NCI-H226 (cell line): ENCODE measurements at regions not wholly inside any gene's neighbourhood (a gene's known extent, or its start where the extent isn't known, plus 50 kb on each side); places are given as distances from the start of the nearest gene placed in this dataset.

Source experiments
- DNase-seq: peaks from one replicate; pipeline ENCODE4 v3.0.0-alpha.2; 2015

GRCh38 chr3:25266677-25267076, 161.4 kb upstream of the RARB start:
- no peak for DNase-seq

- DNase-seq = no peak
Observed at GRCh38 chr3:25272090-25272489, 156.0 kb upstream of the RARB start.

GRCh38 chr3:25273582-25274171, 154.4 kb upstream of the RARB start:
- no peak for DNase-seq

- no peak for DNase-seq
Observed at GRCh38 chr3:25277503-25277902, 150.6 kb upstream of the RARB start.

- DNase-seq = no peak
Observed at GRCh38 chr3:25281041-25281731, 146.9 kb upstream of the RARB start.

- DNase-seq = no peak
Observed at GRCh38 chr3:25281732-25282126, 146.3 kb upstream of the RARB start.

GRCh38 chr3:25283613-25284012, 144.4 kb upstream of the RARB start:
- DNase-seq = no peak

- DNase-seq = no peak
Observed at GRCh38 chr3:25284249-25284648, 143.8 kb upstream of the RARB start.

- DNase-seq = no peak
Observed at GRCh38 chr3:25287291-25287884, 140.7 kb upstream of the RARB start.

- DNase-seq = no peak
Observed at GRCh38 chr3:25288413-25288812, 139.7 kb upstream of the RARB start.

- DNase-seq = no peak
Observed at GRCh38 chr3:25289156-25289555, 138.9 kb upstream of the RARB start.

- no peak for DNase-seq
Observed at GRCh38 chr3:25289663-25290062, 138.4 kb upstream of the RARB start.

- no peak for DNase-seq
Observed at GRCh38 chr3:25291481-25291905, 136.6 kb upstream of the RARB start.

- DNase-seq = no peak
Observed at GRCh38 chr3:25292036-25292435, 136.0 kb upstream of the RARB start.

GRCh38 chr3:25292595-25292994, 135.5 kb upstream of the RARB start:
- DNase-seq = no peak

- no peak for DNase-seq
Observed at GRCh38 chr3:25293736-25294135, 134.3 kb upstream of the RARB start.

GRCh38 chr3:25294169-25294805, 133.8 kb upstream of the RARB start:
- no peak for DNase-seq

GRCh38 chr3:25297667-25298585, 130.1 kb upstream of the RARB start:
- DNase-seq = no peak

- DNase-seq = no peak
Observed at GRCh38 chr3:25300141-25300540, 127.9 kb upstream of the RARB start.

GRCh38 chr3:25304916-25305315, 123.1 kb upstream of the RARB start:
- no peak for DNase-seq

- DNase-seq = no peak
Observed at GRCh38 chr3:25306066-25306465, 122.0 kb upstream of the RARB start.

- no peak for DNase-seq
Observed at GRCh38 chr3:25306705-25307104, 121.4 kb upstream of the RARB start.

GRCh38 chr3:25313286-25313685, 114.8 kb upstream of the RARB start:
- no peak for DNase-seq
